HG03045 (cell line): ENCODE measurements at regions not wholly inside any gene's neighbourhood (a gene's known extent, or its start where the extent isn't known, plus 50 kb on each side); places are given as distances from the start of the nearest gene placed in this dataset.
"Not testable (repeated sequence)": the region's sequence is repeated elsewhere in the genome, so short reads cannot be mapped to it uniquely, and the experiment has no call there.

Experiments used
- ATAC-seq: cut with Tn5 transposase; IDR thresholded peaks from one replicate; pipeline ENCODE4 v1.9.1; 2021; ENCODE audit warnings: mild to moderate bottlenecking, moderate library complexity; ENCODE audit not compliant: unreplicated experiment

- ATAC-seq: no peak
These were observed 86.3 kb downstream of the GYPE start for GRCh38 chr4:143819029-143819428.

DNA sequence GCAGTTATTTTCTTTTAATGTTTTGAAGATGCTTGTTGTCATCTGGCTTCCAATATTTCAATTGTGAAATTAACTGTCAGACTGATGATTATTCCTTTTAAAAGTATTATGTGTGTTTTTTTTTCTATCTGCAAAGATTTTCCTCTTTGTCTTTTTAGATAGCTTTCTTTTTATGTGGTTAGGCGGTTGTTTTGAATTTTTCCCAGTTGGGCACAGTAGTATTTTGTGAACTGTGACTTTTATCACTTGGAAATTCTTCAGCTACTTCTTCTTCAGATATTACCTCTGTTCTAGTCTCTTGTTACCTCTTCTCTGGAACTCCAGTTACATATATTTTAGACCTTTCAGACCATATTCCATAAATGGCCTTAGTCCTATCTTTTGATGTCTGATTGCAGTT lies 87.5 kb downstream of the GYPE start:
- ATAC-seq: not testable (repeated sequence)

- not testable (repeated sequence) for ATAC-seq
These were observed 90.0 kb downstream of the GYPE start for GRCh38 chr4:143815375-143815774.

DNA sequence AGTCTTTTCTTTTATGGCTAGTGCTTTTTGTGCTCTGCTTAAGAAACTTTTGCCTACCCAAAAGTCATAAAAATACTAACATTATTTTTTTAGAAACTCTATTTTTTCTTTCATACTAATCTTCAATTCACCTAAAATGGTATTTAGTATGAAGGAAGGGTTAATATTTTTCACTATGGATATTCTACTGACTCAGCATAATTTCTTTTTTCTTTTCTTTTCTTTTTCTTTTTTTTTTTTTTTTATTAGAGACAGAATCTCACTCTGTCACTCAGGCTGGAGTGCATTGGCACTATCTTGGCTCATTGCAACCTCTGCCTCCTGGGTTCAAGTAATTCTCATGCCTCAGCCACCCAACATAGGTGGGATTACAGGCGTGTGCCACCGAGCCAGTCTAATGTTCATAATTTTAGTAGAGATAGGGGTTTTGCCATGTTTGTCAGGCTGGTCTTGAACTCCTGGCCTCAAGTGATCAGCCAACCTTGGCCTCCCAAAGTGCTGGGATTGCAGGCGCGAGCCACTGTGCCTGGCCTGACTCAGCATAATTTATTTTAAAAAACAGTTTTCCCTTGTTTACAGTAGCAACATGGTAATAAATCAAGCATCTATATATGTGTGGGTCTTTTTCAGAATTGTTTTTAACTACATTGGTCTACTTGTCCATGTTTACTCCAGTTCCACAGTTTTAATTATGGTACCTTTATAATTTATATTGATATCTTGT lies 91.8 kb downstream of the GYPE start:
- ATAC-seq: not testable (repeated sequence)

GRCh38 chr4:143791693-143792092 lies 91.2 kb upstream of the FREM3 start:
- not testable (repeated sequence) for ATAC-seq

GRCh38 chr4:143790425-143790824 lies 90.0 kb upstream of the FREM3 start:
- not testable (repeated sequence) for ATAC-seq

GRCh38 chr4:143789618-143790017 lies 89.1 kb upstream of the FREM3 start:
- ATAC-seq: not testable (repeated sequence)

GRCh38 chr4:143784567-143784966 lies 84.1 kb upstream of the FREM3 start:
- ATAC-seq: no peak

DNA sequence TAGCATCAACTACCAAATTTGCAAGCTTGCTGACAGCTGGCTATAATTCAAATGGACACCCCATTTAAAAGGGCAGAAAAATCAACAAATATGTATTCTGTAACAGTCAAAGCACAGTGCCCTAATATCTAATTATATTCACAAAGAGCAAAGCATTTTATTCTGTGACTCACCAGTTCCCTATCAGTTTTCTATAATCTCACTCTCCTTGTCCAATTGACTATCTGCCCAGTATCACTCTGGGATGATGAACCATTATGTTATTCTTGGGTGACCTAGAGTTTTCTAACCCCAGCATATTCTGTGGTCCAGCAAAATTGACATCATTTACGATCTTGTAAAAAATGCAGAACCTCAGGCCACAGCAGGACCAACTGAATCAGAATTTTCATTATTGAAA lies 82.0 kb upstream of the FREM3 start:
- ATAC-seq: no peak

- ATAC-seq: peak; percentile 100
These were observed 73.8 kb upstream of the FREM3 start for GRCh38 chr4:143773998-143774895.

DNA sequence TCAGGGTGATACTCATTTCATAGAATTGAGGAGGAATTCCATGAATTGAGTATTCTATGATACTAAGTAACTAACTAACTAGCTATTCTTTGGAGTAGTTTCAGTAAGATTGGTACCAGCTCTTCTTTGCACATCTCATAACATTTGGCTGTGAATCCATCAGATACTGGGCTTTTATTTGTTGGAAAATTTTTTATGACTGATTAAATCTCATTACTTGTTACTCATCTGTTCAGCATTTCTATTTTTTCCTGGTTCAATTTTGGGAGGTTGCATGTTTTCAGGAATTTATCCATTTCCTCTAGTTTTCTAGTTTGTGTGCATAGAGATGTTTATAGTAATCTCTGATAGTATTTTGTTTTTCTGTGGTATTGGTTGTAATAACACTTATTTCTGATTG lies 70.8 kb upstream of the FREM3 start:
- no peak for ATAC-seq

- ATAC-seq: no peak
These were observed 67.6 kb upstream of the FREM3 start for GRCh38 chr4:143768007-143768591.

DNA sequence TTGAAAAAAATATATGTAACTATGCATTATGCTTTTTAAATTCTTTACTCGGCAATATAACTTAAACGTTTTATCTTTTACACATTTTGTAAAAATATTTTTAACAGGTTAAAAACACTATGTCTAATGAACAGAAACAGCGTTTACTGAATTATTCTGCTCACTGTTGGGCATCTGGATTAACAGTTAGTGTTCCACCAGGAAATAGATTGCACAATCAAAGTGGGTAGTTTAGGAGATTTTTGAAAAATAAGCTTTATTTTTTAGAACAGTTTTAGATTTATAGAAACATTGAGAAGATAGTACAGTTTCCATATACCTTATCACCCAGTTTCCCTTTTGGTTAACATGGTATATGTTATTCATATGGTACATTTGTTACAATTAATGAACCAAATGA lies 63.1 kb upstream of the FREM3 start:
- ATAC-seq: no peak

- no peak for ATAC-seq
These were observed 62.0 kb upstream of the FREM3 start for GRCh38 chr4:143762511-143762910.
